Stimulated activated CD4-positive, alpha-beta T cell treated with anti-CD3 and anti-CD28 coated beads, Interleukin-4, amount 100 ng/mL, for 48 hours (primary cell): ENCODE measurements at regions not wholly inside any gene's neighbourhood (a gene's known extent, or its start where the extent isn't known, plus 50 kb on each side); places are given as distances from the start of the nearest gene placed in this dataset.
"Not testable (repeated sequence)": the region's sequence is repeated elsewhere in the genome, so short reads cannot be mapped to it uniquely, and the experiment has no call there.

Experiments
- DNase-seq, 2 donors: peaks; one replicate each; pipeline ENCODE4 v3.0.0-alpha.2; 2020; ENCODE audit warnings: low read depth in 2 of 2

- not testable (repeated sequence) for DNase-seq
These were observed 2879.9 kb downstream of the RPIA start for GRCh38 chr2:91571239-91571923.

- not testable (repeated sequence) for DNase-seq
These were observed 2881.5 kb downstream of the RPIA start for GRCh38 chr2:91573018-91573417.

GRCh38 chr2:91573755-91574154 is 2882.3 kb downstream of the RPIA start:
- DNase-seq, result not testable (repeated sequence)

GRCh38 chr2:91574255-91574654 is 2882.8 kb downstream of the RPIA start:
- not testable (repeated sequence) for DNase-seq

GRCh38 chr2:91575701-91576100 is 2884.2 kb downstream of the RPIA start:
- DNase-seq, result not testable (repeated sequence)

- DNase-seq, result not testable (repeated sequence)
These were observed 2885.9 kb downstream of the RPIA start for GRCh38 chr2:91577406-91577805.

GRCh38 chr2:91578678-91579077 is 2887.2 kb downstream of the RPIA start:
- not testable (repeated sequence) for DNase-seq

- not testable (repeated sequence) for DNase-seq
These were observed 2888.1 kb downstream of the RPIA start for GRCh38 chr2:91579555-91579954.

- DNase-seq, result not testable (repeated sequence)
These were observed 2888.6 kb downstream of the RPIA start for GRCh38 chr2:91580043-91580442.

- not testable (repeated sequence) for DNase-seq
These were observed 2895.6 kb downstream of the RPIA start for GRCh38 chr2:91587098-91587497.

- not testable (repeated sequence) for DNase-seq
These were observed 2896.5 kb downstream of the RPIA start for GRCh38 chr2:91587908-91588535.

- not testable (repeated sequence) for DNase-seq
These were observed 2897.3 kb downstream of the RPIA start for GRCh38 chr2:91588782-91589223.

- DNase-seq, result not testable (repeated sequence)
These were observed 2898.2 kb downstream of the RPIA start for GRCh38 chr2:91589454-91590328.

GRCh38 chr2:91590381-91590780 is 2898.9 kb downstream of the RPIA start:
- not testable (repeated sequence) for DNase-seq

- DNase-seq, result not testable (repeated sequence)
These were observed 2899.6 kb downstream of the RPIA start for GRCh38 chr2:91591066-91591465.

- not testable (repeated sequence) for DNase-seq
These were observed 2906.0 kb downstream of the RPIA start for GRCh38 chr2:91597436-91597835.

- DNase-seq, result not testable (repeated sequence)
These were observed 2907.0 kb downstream of the RPIA start for GRCh38 chr2:91598519-91598918.

- DNase-seq, result not testable (repeated sequence)
These were observed 2907.5 kb downstream of the RPIA start for GRCh38 chr2:91599000-91599399.

GRCh38 chr2:91602860-91603259 is 2911.4 kb downstream of the RPIA start:
- DNase-seq, result not testable (repeated sequence)

GRCh38 chr2:91603996-91604395 is 2912.5 kb downstream of the RPIA start:
- not testable (repeated sequence) for DNase-seq

- DNase-seq, result not testable (repeated sequence)
These were observed 2913.2 kb downstream of the RPIA start for GRCh38 chr2:91604629-91605028.

- DNase-seq, result not testable (repeated sequence)
These were observed 2932.3 kb downstream of the RPIA start for GRCh38 chr2:91623739-91624138.
